ENCODE measurements at regions not wholly inside any gene's neighbourhood (a gene's known extent, or its start where the extent isn't known, plus 50 kb on each side); places are given as distances from the start of the nearest gene placed in this dataset.

DNA sequence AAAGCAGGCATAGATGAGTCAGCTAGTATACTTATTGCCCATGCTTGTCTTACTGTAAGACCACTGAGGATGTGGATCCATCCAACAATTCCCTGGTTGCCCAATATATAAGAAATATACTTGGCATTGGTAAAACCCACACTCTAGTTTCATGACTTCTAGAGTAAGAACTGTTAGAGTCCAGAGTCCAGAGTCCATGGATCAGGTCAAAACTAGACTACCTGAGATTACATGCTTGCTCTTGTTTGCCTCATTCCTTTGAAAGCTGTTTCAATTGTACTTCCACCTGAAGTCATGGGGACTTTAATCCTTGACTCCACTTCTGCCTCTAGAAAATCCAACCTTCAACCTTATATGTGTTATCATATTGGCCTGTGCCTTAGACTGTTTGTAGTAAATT lies 707.6 kb upstream of the FAM98A start:
- Histone ChIP-seq H3K18ac (ENCODE audit: extremely low read depth, low read length) (no peak overlapping the region), H3K4me3 (ENCODE audit: extremely low read depth in 1 of 4, insufficient read depth in 2 of 4, low read depth in 3 of 4, low read length in 4 of 4) (no peak overlapping the region), H2BK20ac (ENCODE audit: low read length) (no peak overlapping the region), H2BK15ac (ENCODE audit: low read length) (no peak overlapping the region), H3K9me3 (ENCODE audit: insufficient read depth in 2 of 2, low read depth in 1 of 2, low read length in 1 of 2) (no peaks in the 10 kb centered on the region), H3K79me2 (ENCODE audit: control insufficient read depth in 1 of 2, insufficient read depth in 2 of 2, low read length in 2 of 2) (no peaks in the 10 kb centered on the region), H3K27me3 (replicated peaks in 1 of 4; ENCODE audit: control insufficient read depth in 3 of 4, extremely low read depth in 1 of 4, insufficient read depth in 3 of 4, low read length in 3 of 4) (no peaks in the 10 kb centered on the region), H3K56ac (replicated peaks; ENCODE audit: insufficient read length, low read depth, low read length) (no peak overlapping the region), H3K4ac (replicated peaks; ENCODE audit: insufficient read length, low read depth, low read length) (no peak overlapping the region), H4K91ac (replicated peaks; ENCODE audit: insufficient read length, low read length) (no peak overlapping the region), H3K36me3 (ENCODE audit: control insufficient read depth in 2 of 4, insufficient read depth in 4 of 4, low read length in 3 of 4) (no peaks in the 10 kb centered on the region), H2AK5ac (ENCODE audit: low read depth, low read length) (no peak overlapping the region), H3K27ac (ENCODE audit: low read depth, low read length) (no peak overlapping the region), H2BK120ac (replicated peaks; ENCODE audit: low read depth, low read length) (no peak overlapping the region), H3K4me1 (replicated peaks in 1 of 4; ENCODE audit: control insufficient read depth in 3 of 4, insufficient read depth in 4 of 4, low read length in 3 of 4) (no peaks in the 10 kb centered on the region), H3K4me2 (ENCODE audit: insufficient read depth in 1 of 2, low read depth in 2 of 2, low read length in 2 of 2) (no peak overlapping the region), H2AFZ (ENCODE audit: low read length) (no peak overlapping the region), H4K5ac (ENCODE audit: insufficient read length, low read depth, low read length) (no peak overlapping the region), H2BK12ac (ENCODE audit: low read depth, low read length) (no peak overlapping the region), H3K9ac (replicated peaks in 1 of 4; ENCODE audit: extremely low read depth in 1 of 4, low read depth in 3 of 4, low read length in 3 of 4) (no peak overlapping the region), H3K14ac (ENCODE audit: insufficient read length) (no peak overlapping the region), H2BK5ac (ENCODE audit: low read depth, low read length) (no peak overlapping the region), H3K23me2 (ENCODE audit: low read depth, low read length) (no peaks in the 10 kb centered on the region), H4K8ac (ENCODE audit: extremely low read depth, insufficient read depth, low read length) (no peak overlapping the region), H3K79me1 (ENCODE audit: low read depth, low read length) (no peaks in the 10 kb centered on the region), H3K23ac (ENCODE audit: insufficient read length) (no peak overlapping the region), H4K20me1 (replicated peaks in 1 of 2; ENCODE audit: control insufficient read depth in 1 of 2, insufficient read depth in 2 of 2, low read length in 2 of 2) (no peaks in the 10 kb centered on the region)
- ChIA-PET POLR2A (ENCODE audit: partially characterized antibody) (no interaction called here), CTCF (ENCODE audit: partially characterized antibody) (no interaction called here)
- FAIRE-seq (no peak), DNase-seq (ENCODE audit: low read depth in 1 of 2, low spot score in 2 of 2) (no peak)
- TF ChIP-seq CBX8 (IDR thresholded peaks at IDR 0.05; ENCODE audit: borderline replicate concordance, low read depth, low read length) (no peak), YY1 (IDR thresholded peaks at IDR 0.05; ENCODE audit: low read depth, low read length) (no peak), MAFK (IDR thresholded peaks at IDR 0.05; ENCODE audit: low read depth, low read length) (no peak), BRCA1 (IDR thresholded peaks at IDR 0.05; ENCODE audit: low read depth, low read length) (no peak), ATF2 (IDR thresholded peaks at IDR 0.05; ENCODE audit: low read length) (no peak), SRF (IDR thresholded peaks at IDR 0.05; ENCODE audit: low read depth, low read length) (no peak), POLR2AphosphoS5 (IDR thresholded peaks at IDR 0.05; ENCODE audit: low read depth, low read length) (no peak), ZNF274 (IDR thresholded peaks at IDR 0.05; ENCODE audit: borderline replicate concordance, extremely low read depth, low read length) (no peak), CHD2 (IDR thresholded peaks at IDR 0.05; ENCODE audit: low read length) (no peak), SUZ12 (IDR thresholded peaks at IDR 0.05; ENCODE audit: low read length) (no peak), TAF1 (IDR thresholded peaks at IDR 0.05; ENCODE audit: low read depth, low read length) (no peak), KDM1A (IDR thresholded peaks at IDR 0.05; ENCODE audit: borderline replicate concordance, low read length) (no peak)

Measured in H1 (cell line).